Progenitor cell of endocrine pancreas (in vitro differentiated cells): ENCODE measurements at regions not wholly inside any gene's neighbourhood (a gene's known extent, or its start where the extent isn't known, plus 50 kb on each side); places are given as distances from the start of the nearest gene placed in this dataset.
A peak's percentile ranks its signal among the peaks of the same experiment; 100 is the strongest.

Source experiments
- DNase-seq: peaks from one replicate; pipeline ENCODE4 v3.0.0; 2021; ENCODE audit warnings: low spot score; ENCODE audit not compliant: unreplicated experiment
- H3K27ac Mint-ChIP-seq: 2 replicates; pipeline ENCODE4 v1.8.0; 2021; ENCODE audit warnings: mild to moderate bottlenecking, moderate library complexity, mixed read lengths
- H3K27me3 Mint-ChIP-seq: 2 replicates; pipeline ENCODE4 v1.8.0; 2021; ENCODE audit warnings: mixed read lengths
- H3K36me3 Mint-ChIP-seq: 2 replicates; pipeline ENCODE4 v1.8.0; 2022; ENCODE audit warnings: mixed read lengths; ENCODE audit not compliant: insufficient read depth
- H3K4me1 Mint-ChIP-seq: 2 replicates; pipeline ENCODE4 v1.8.0; 2021; ENCODE audit warnings: low read depth, mixed read lengths
- H3K4me3 Mint-ChIP-seq: 2 replicates; pipeline ENCODE4 v1.8.0; 2021; ENCODE audit warnings: low read depth, mild to moderate bottlenecking, moderate library complexity, mixed read lengths
- H3K9me3 Mint-ChIP-seq: 2 replicates; pipeline ENCODE4 v1.8.0; 2021; ENCODE audit warnings: low read depth, mixed read lengths
- CTCF ChIP-seq: fragments of 200-600 bp; sonication (generic); IDR thresholded peaks from one replicate; pipeline ENCODE4 v1.5.0; 2021; ENCODE audit warnings: antibody characterized with exemption, mild to moderate bottlenecking; ENCODE audit not compliant: unreplicated experiment

- Mint-ChIP-seq H3K4me3 (no peak overlapping the region), H3K27ac (no peak overlapping the region), H3K36me3 (peaks cover 2% of the 10 kb centered on the region), H3K4me1 (peaks cover 4% of the 10 kb centered on the region), H3K9me3 (peaks cover 6% of the 10 kb centered on the region), H3K27me3 (no peaks in the 10 kb centered on the region)
- DNase-seq, result no peak
- TF ChIP-seq CTCF, result no peak
Measured at GRCh38 chr3:176807938-176808337, 389.3 kb downstream of the TBL1XR1 start.

- Mint-ChIP-seq H3K27me3 (no peaks in the 10 kb centered on the region), H3K27ac (peak overlapping the region; percentile 82), H3K4me1 (peaks cover 42% of the 10 kb centered on the region), H3K36me3 (peaks cover 8% of the 10 kb centered on the region), H3K9me3 (peaks cover 5% of the 10 kb centered on the region), H3K4me3 (no peak overlapping the region)
- no peak for TF ChIP-seq CTCF
- DNase-seq, result no peak
Measured at GRCh38 chr3:176799675-176800074, 397.6 kb downstream of the TBL1XR1 start.

GRCh38 chr3:176798680-176799079, 398.6 kb downstream of the TBL1XR1 start:
- TF ChIP-seq CTCF, result no peak
- no peak overlapping the region for H3K27ac Mint-ChIP-seq
- H3K9me3 Mint-ChIP-seq, result peaks cover 5% of the 10 kb centered on the region
- DNase-seq, result no peak
- peaks cover 48% of the 10 kb centered on the region for H3K4me1 Mint-ChIP-seq
- H3K36me3 Mint-ChIP-seq, result peaks cover 8% of the 10 kb centered on the region
- H3K27me3 Mint-ChIP-seq, result no peaks in the 10 kb centered on the region
- H3K4me3 Mint-ChIP-seq, result no peak overlapping the region

GRCh38 chr3:176796371-176796770, 400.9 kb downstream of the TBL1XR1 start:
- H3K4me3 Mint-ChIP-seq, result no peak overlapping the region
- H3K9me3 Mint-ChIP-seq, result peaks cover 5% of the 10 kb centered on the region
- peaks cover 8% of the 10 kb centered on the region for H3K36me3 Mint-ChIP-seq
- H3K27me3 Mint-ChIP-seq, result no peaks in the 10 kb centered on the region
- H3K27ac Mint-ChIP-seq, result no peak overlapping the region
- no peak for DNase-seq
- peaks cover 52% of the 10 kb centered on the region for H3K4me1 Mint-ChIP-seq
- TF ChIP-seq CTCF, result no peak

GRCh38 chr3:176795891-176796290, 401.4 kb downstream of the TBL1XR1 start:
- DNase-seq, result no peak
- Mint-ChIP-seq H3K36me3 (peaks cover 5% of the 10 kb centered on the region), H3K4me1 (peaks cover 53% of the 10 kb centered on the region), H3K9me3 (peaks cover 5% of the 10 kb centered on the region), H3K4me3 (no peak overlapping the region), H3K27ac (peak overlapping the region; percentile 18), H3K27me3 (no peaks in the 10 kb centered on the region)
- no peak for TF ChIP-seq CTCF
